OCI-LY1 (cell line): ENCODE measurements at regions not wholly inside any gene's neighbourhood (a gene's known extent, or its start where the extent isn't known, plus 50 kb on each side); places are given as distances from the start of the nearest gene placed in this dataset.

Experiments used
- H2AFZ ChIP-seq: fragments of 200-600 bp; sonication (generic), shearing (Covaris generic); 2 replicates; pipeline ENCODE4 v1.6.0; 2014; ENCODE audit warnings: antibody characterized with exemption, mild to moderate bottlenecking, low read length
- H3F3A ChIP-seq: fragments of 200-600 bp; sonication (generic), shearing (Covaris generic); 2 replicates; pipeline ENCODE4 v1.6.0; 2014; ENCODE audit warnings: mild to moderate bottlenecking, antibody characterized with exemption, low read length, moderate library complexity; ENCODE audit not compliant: insufficient read depth
- H3K27ac ChIP-seq: fragments of 200-600 bp; sonication (generic); 2 replicates; pipeline ENCODE4 v1.5.1; 2014; ENCODE audit warnings: low read length, mixed run types, mild to moderate bottlenecking, low read depth; ENCODE audit not compliant: poor library complexity, severe bottlenecking
- H3K27me3 ChIP-seq: fragments of 200-600 bp; sonication (generic); 2 replicates; pipeline ENCODE4 v1.6.0; 2014; ENCODE audit warnings: antibody characterized with exemption, mild to moderate bottlenecking, low read length, moderate library complexity; ENCODE audit not compliant: insufficient read depth
- H3K36me3 ChIP-seq: fragments of 200-600 bp; sonication (generic); 2 replicates; pipeline ENCODE4 v1.6.1; 2014; ENCODE audit warnings: mild to moderate bottlenecking, antibody characterized with exemption, low read length, moderate library complexity, mixed read lengths; ENCODE audit not compliant: insufficient read depth
- H3K4me1 ChIP-seq: fragments of 200-600 bp; sonication (generic); 2 replicates; pipeline ENCODE4 v1.5.1; 2014; ENCODE audit warnings: mild to moderate bottlenecking, low read length, moderate library complexity; ENCODE audit not compliant: insufficient read depth, severe bottlenecking
- H3K4me2 ChIP-seq: fragments of 200-600 bp; sonication (generic), shearing (Covaris generic); 2 replicates; pipeline ENCODE4 v1.6.1; 2014; ENCODE audit warnings: low read length
- H3K4me3 ChIP-seq: fragments of 200-600 bp; sonication (generic); 2 replicates; pipeline ENCODE4 v1.5.1; 2014; ENCODE audit warnings: low read length, low read depth, mild to moderate bottlenecking, mixed read lengths; ENCODE audit not compliant: poor library complexity, severe bottlenecking
- H3K79me2 ChIP-seq: fragments of 200-600 bp; shearing (Covaris generic); 2 replicates; pipeline ENCODE4 v1.6.1; 2016; ENCODE audit warnings: mixed run types, low read length, mixed read lengths; ENCODE audit not compliant: insufficient read depth
- H3K9ac ChIP-seq: fragments of 200-600 bp; sonication (generic), shearing (Covaris generic); 2 replicates; pipeline ENCODE4 v1.6.1; 2014; ENCODE audit warnings: mild to moderate bottlenecking, low read length, mixed read lengths
- H3K9me2 ChIP-seq: fragments of 200-600 bp; sonication (generic), shearing (Covaris generic); 2 replicates; pipeline ENCODE4 v1.6.1; 2014; ENCODE audit warnings: low read depth, mild to moderate bottlenecking, low read length, mixed read lengths
- H3K9me3 ChIP-seq: fragments of 200-600 bp; shearing (Covaris generic); 2 replicates; pipeline ENCODE4 v1.6.1; 2014; ENCODE audit warnings: low read length, mixed read lengths
- H4K20me1 ChIP-seq: fragments of 200-600 bp; sonication (generic), shearing (Covaris generic); 2 replicates; pipeline ENCODE4 v1.6.0; 2016; ENCODE audit warnings: mild to moderate bottlenecking, low read length; ENCODE audit not compliant: insufficient read depth
- CTCF ChIP-seq: fragments of 200-600 bp; sonication (generic), shearing (Covaris generic); IDR thresholded peaks from 2 replicates; pipeline ENCODE4 v1.5.1; 2017; ENCODE audit warnings: mild to moderate bottlenecking, antibody characterized with exemption, low read length, moderate library complexity, mixed read lengths
- EZH2 ChIP-seq: fragments of 200-600 bp; sonication (generic), shearing (Covaris generic); IDR thresholded peaks from 2 replicates; pipeline ENCODE4 v1.8.0; 2017; ENCODE audit warnings: borderline replicate concordance, mixed run types, mild to moderate bottlenecking, antibody characterized with exemption, low read length, moderate library complexity, mixed read lengths

- no peaks in the 10 kb centered on the region for H3K36me3 ChIP-seq
- no peak overlapping the region for H3K9ac ChIP-seq
- H4K20me1 ChIP-seq, result no peaks in the 10 kb centered on the region
- H3K4me2 ChIP-seq, result no peak overlapping the region
- TF ChIP-seq CTCF (no peak), EZH2 (no peak)
- H3K27me3 ChIP-seq, result no peaks in the 10 kb centered on the region
- no peaks in the 10 kb centered on the region for H3K4me1 ChIP-seq
- H3K79me2 ChIP-seq, result no peaks in the 10 kb centered on the region
- no peak overlapping the region for H3K4me3 ChIP-seq
- no peaks in the 10 kb centered on the region for H3K9me2 ChIP-seq
- H3F3A ChIP-seq, result no peaks in the 10 kb centered on the region
- no peak overlapping the region for H3K27ac ChIP-seq
- H3K9me3 ChIP-seq, result no peaks in the 10 kb centered on the region
- no peak overlapping the region for H2AFZ ChIP-seq
Measured at GRCh38 chr1:181391301-181391900, 91.9 kb upstream of the CACNA1E start.

- Histone ChIP-seq H3K4me2 (no peak overlapping the region), H3K27me3 (no peaks in the 10 kb centered on the region), H4K20me1 (no peaks in the 10 kb centered on the region), H3K4me1 (no peaks in the 10 kb centered on the region), H3K9ac (no peak overlapping the region), H3K79me2 (no peaks in the 10 kb centered on the region), H3K9me3 (no peaks in the 10 kb centered on the region), H2AFZ (no peak overlapping the region), H3K4me3 (no peak overlapping the region), H3K27ac (no peak overlapping the region), H3F3A (no peaks in the 10 kb centered on the region), H3K9me2 (no peaks in the 10 kb centered on the region), H3K36me3 (no peaks in the 10 kb centered on the region)
- TF ChIP-seq CTCF (no peak), EZH2 (no peak)
Measured at GRCh38 chr1:181392133-181392532, 91.2 kb upstream of the CACNA1E start.

GRCh38 chr1:181392613-181393220 lies 90.6 kb upstream of the CACNA1E start:
- Histone ChIP-seq H3K27ac (no peak overlapping the region), H3F3A (no peaks in the 10 kb centered on the region), H3K9me2 (no peaks in the 10 kb centered on the region), H4K20me1 (no peaks in the 10 kb centered on the region), H2AFZ (no peak overlapping the region), H3K4me2 (no peak overlapping the region), H3K79me2 (no peaks in the 10 kb centered on the region), H3K27me3 (no peaks in the 10 kb centered on the region), H3K4me3 (no peak overlapping the region), H3K9me3 (no peaks in the 10 kb centered on the region), H3K4me1 (no peaks in the 10 kb centered on the region), H3K36me3 (no peaks in the 10 kb centered on the region), H3K9ac (no peak overlapping the region)
- no peak for TF ChIP-seq CTCF
